HG03460 (cell line): ENCODE measurements at regions not wholly inside any gene's neighbourhood (a gene's known extent, or its start where the extent isn't known, plus 50 kb on each side); places are given as distances from the start of the nearest gene placed in this dataset.
"Not testable (repeated sequence)": the region's sequence is repeated elsewhere in the genome, so short reads cannot be mapped to it uniquely, and the experiment has no call there.

Experiments
- ATAC-seq: cut with Tn5 transposase; IDR thresholded peaks from one replicate; pipeline ENCODE4 v1.9.1; 2021; ENCODE audit not compliant: unreplicated experiment

GRCh38 chr13:53264751-53265385 is 236.3 kb downstream of the OLFM4 start:
- no peak for ATAC-seq

- ATAC-seq, result no peak
Observed at GRCh38 chr13:53266757-53267156, 238.1 kb downstream of the OLFM4 start.

GRCh38 chr13:53269634-53270033 is 241.0 kb downstream of the OLFM4 start:
- ATAC-seq, result no peak

- ATAC-seq, result no peak
Observed at GRCh38 chr13:53272873-53273272, 244.3 kb downstream of the OLFM4 start.

GRCh38 chr13:53276265-53276664 is 247.7 kb downstream of the OLFM4 start:
- ATAC-seq, result no peak

- ATAC-seq, result no peak
Observed at GRCh38 chr13:53281677-53282076, 253.1 kb downstream of the OLFM4 start.

- ATAC-seq, result no peak
Observed at GRCh38 chr13:53285896-53286430, 257.4 kb downstream of the OLFM4 start.

GRCh38 chr13:53298396-53298795 is 269.8 kb downstream of the OLFM4 start:
- ATAC-seq, result no peak

GRCh38 chr13:53301449-53301848 is 272.8 kb downstream of the OLFM4 start:
- ATAC-seq, result no peak

GRCh38 chr13:53305419-53305818 is 276.8 kb downstream of the OLFM4 start:
- not testable (repeated sequence) for ATAC-seq

- no peak for ATAC-seq
Observed at GRCh38 chr13:53310786-53311185, 282.2 kb downstream of the OLFM4 start.

- no peak for ATAC-seq
Observed at GRCh38 chr13:53311561-53311960, 282.9 kb downstream of the OLFM4 start.

- no peak for ATAC-seq
Observed at GRCh38 chr13:53321296-53321801, 292.7 kb downstream of the OLFM4 start.

GRCh38 chr13:53324656-53325055 is 296.0 kb downstream of the OLFM4 start:
- no peak for ATAC-seq

- ATAC-seq, result no peak
Observed at GRCh38 chr13:53326716-53327115, 298.1 kb downstream of the OLFM4 start.

GRCh38 chr13:53327680-53328315 is 299.2 kb downstream of the OLFM4 start:
- no peak for ATAC-seq

- ATAC-seq, result no peak
Observed at GRCh38 chr13:53336441-53337160, 308.0 kb downstream of the OLFM4 start.

GRCh38 chr13:53338760-53339159 is 310.1 kb downstream of the OLFM4 start:
- ATAC-seq, result no peak

GRCh38 chr13:53340505-53341143 is 312.0 kb downstream of the OLFM4 start:
- ATAC-seq, result no peak

- ATAC-seq, result no peak
Observed at GRCh38 chr13:53341144-53341510, 312.5 kb downstream of the OLFM4 start.

GRCh38 chr13:53342623-53343360 is 314.2 kb downstream of the OLFM4 start:
- no peak for ATAC-seq
